Frontal cortex (tissue), 3 donors: ENCODE measurements at regions not wholly inside any gene's neighbourhood (a gene's known extent, or its start where the extent isn't known, plus 50 kb on each side); places are given as distances from the start of the nearest gene placed in this dataset.
"Not testable (repeated sequence)": the region's sequence is repeated elsewhere in the genome, so short reads cannot be mapped to it uniquely, and the experiment has no call there.

Experiments
- DNase-seq, 2 donors: peaks; one replicate each; pipeline ENCODE4 v3.0.0; 2012; ENCODE audit warnings: low spot score in 2 of 2
- FAIRE-seq: peaks from 2 replicates; lab custom pipeline; 2012; peaks lifted over from hg19 to GRCh38; lab: Jason Lieb, UNC
- donor health status: control.
- donor health status: control.
- donor health status: control.

DNA sequence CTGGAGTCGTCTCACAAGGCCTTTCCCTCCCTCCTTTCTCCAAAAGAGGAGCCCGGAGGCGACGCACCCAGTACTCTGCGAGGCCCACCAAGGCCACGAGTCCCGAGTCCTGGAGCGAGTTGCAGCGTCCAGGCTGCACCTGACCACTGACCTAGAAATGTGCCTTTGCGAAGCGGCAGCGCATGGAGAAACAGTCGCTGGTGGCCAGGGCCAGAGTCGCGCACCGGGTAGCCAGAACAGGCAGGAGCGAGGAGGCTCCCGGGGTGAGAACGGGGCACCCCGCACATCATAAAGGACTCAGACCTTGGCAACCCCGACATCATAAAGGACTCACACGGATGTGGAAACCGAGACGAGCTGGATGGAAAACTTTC is 318.4 kb downstream of the FAM72C start:
- no peak for FAIRE-seq
- no peak for DNase-seq

DNA sequence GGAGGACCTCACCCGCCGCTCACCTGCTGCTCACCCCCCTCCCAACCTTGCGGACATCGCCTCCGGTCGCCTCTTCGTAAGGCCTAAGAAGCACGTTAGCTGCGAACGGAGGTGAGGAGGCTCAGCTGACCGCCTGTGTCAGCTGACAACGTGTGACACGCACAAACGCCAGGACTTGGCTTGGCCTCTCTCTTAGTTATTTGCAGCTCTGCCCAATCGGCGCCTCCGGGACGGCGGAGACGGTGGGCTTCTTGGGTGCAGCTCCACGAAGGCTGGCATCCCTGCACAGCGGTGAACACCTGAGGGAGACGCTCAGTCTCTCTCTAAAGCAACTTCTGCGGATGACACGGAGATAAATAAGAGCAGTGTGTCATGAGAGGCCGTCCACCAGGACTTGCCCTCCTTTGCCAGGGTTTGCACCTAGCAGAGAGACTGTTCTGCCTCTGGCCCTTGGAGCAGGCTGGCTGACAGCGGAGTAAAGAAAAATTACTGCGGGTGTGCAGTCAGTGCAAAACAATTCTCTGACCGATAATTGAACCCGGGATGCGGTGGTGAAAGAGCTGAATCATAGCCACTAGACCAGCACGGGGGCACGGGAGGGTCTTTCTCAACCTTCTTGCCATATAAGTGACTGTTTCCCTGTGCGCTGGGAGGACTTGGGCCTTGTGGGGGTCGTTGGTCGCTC is 318.9 kb downstream of the FAM72C start:
- FAIRE-seq (no peak), DNase-seq (no peak)

DNA sequence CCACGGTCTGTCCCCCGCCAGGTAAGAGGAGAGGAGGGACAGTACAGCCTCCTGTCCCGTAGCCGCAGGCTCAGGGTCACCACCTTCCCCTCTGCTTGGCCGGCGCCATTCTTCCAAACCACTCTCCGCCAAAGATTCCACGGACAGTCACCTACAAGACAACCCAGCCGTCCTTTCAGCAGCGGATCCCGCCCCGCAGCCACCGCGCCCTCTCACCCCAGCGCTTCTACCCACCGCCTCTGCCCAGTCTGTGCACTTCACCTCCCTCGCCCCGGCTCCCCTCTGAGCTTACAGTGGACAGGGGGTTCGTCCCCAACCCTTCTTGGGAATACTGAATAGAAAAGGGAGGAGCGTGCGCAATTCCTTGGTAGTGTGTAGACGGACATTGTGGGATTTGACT is 319.6 kb downstream of the FAM72C start:
- DNase-seq (no peak), FAIRE-seq (no peak)

DNA sequence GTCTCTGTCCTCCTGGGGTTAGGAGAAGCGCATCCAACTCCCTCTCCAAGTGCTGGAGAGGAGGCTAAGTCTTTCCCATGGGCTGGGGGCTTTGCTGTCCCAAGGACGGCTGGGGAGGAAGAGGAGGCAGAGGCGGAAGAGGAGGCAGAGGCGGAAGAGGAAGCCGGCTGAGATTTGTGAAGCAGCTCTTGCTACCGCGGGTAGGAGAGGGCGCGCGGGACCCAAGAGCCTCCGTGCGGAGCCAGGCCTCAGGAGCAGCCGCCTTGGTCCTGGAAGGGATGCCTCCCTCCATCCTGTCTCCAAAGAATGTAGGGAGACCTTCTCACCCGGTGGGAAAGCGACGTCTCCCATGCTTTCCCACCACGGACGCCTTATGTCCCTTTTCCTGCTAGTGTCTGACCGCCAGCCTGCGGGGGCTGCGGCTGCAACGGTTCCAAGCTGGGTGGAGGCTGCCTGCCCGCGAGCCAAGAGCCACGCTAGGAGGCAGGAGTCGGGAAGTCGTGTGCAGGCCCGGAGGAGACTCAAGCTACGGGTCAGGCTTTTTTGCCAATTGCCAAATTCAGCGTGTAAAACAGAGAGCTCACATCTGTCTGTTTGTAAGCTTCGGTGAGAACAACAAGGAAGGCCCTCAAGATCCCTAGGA is 320.3 kb downstream of the FAM72C start:
- FAIRE-seq (no peak), DNase-seq (no peak)

DNA sequence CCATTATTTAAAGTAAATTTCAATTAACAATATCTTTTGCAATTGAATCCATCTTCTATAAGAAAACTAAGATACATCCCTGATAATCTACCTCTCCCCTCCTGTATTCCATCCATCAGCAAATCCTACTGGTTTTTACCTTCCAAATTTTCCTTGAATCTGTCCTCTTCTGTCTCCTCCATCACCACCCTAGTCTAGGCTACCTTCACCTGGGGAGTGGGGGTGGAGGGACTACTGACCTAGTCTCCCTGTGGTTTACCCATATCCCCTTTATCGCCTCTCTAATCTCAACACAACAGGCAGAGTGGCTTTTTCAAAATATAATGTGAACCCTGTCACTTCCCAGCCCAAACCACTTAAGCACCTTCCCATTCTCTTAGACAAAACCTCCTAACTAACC is 327.8 kb downstream of the FAM72C start:
- FAIRE-seq, DNase-seq: not testable (repeated sequence)

DNA sequence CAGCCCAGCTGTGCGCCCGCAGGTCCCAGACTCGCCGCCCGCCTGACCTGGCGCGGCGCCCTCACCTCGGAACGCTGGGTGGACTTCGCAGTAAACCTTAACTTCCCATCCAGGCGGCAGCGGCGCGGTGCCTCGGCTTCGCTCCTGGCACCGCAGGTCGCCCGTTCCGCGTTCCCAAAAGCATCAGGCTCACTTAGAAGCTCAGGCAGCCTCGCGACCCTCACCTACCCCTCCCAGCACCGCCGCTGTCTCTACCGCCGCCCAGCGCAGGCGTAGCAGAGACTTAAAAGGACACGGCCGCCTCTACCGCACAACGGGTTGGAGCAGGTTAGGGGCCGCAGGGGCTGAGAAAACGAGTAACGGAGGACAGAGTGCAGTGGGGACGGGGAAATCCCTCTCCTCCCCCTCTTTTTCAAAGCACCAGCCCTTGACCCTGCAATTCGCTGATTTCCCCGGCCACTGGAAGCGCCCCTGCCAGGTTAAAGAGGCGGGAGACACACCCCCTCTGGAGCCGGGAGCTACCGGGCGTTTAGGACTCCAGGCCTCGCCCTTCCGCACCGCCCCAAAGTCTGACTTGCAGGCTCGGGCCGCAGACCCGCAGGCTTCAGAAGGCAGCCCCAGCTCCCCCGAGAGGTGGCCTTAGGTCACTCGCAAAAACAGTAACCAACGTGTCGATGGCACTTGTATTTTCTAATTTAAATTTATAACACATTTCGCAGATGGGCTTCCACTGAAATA is 328.5 kb downstream of the FAM72C start:
- FAIRE-seq (no peak), DNase-seq (no peak)

DNA sequence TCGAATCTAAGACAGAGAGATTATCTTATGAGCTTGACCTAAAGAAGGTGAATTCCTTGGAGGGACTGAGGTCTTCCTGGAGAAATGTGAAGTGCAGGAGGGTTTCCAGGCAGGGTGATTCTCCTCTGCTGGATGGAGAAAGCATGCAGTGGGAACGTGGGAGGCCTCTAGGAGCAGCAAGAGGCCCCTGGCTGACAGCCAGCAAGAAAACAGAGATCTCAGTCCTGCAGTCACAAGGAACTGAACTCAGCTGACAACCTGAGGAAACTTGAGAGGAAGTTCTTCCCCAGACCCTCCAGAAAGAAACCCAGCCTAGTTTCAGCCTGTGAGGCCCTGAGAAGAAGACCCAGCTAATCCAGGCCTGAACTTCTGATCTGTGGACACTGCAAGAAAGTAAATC is 345.9 kb downstream of the FAM72C start:
- FAIRE-seq, result no peak

DNA sequence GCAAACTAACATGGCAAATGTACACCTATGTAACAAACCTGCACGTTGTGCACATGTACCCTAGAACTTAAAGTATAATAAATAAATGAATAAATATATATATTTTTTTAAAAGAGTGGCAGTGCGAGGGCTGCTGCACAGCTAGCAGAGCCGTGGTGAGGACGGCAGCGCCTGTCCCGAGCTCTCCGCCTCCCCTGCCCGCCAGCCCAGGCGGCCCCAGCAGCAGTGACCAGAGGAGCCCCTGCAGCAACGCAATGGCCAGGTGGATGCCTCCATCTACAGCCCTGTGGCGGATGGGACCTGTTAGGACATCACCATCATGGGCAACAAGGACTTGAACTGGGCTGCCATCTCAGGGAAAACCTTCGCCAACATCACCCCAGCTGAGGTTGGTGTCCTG is 351.9 kb downstream of the FAM72C start:
- DNase-seq (no peak), FAIRE-seq (no peak)

More for the DNA sequence above, 345.9 kb downstream of the FAM72C start:
- no peak for DNase-seq

DNA sequence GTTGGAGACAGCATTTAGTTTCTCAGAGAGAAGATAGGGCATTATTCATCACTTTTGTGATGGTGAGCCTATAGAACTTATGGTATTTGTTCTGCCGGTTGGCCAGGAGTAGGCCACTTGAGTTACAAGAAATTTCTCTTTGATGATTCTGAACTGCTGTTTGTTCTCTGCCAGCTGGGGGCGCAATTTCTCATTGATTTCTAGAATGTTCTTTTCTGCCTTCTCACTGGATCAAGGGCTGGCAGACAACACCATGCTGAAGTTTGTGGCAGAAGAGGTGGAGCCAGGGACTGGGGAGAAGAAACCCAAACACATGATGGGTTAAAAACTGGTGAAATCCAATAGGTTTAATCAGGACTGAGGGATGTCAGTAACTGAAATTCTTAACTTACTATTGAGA is 360.6 kb downstream of the FAM72C start:
- DNase-seq (no peak), FAIRE-seq (no peak)

DNA sequence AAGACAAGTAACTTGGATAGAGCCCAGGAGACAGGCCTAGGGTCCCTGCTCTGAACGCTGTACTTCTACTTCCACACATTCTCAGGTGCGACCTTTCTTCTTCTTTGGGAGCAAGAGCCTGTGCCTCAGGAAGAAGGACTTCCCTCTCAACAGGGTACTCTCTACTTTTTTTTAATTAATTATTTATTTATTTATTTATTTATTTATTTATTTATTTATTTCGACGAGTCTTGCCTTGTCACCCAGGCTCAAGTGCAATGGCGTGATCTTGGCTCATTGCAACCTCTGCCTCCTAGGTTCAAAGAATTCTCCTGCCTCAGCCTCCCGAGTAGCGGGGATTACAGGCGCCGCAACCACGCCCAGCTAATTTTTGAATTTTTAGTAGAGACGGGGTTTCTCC is 361.6 kb downstream of the FAM72C start:
- FAIRE-seq (no peak), DNase-seq (no peak)

DNA sequence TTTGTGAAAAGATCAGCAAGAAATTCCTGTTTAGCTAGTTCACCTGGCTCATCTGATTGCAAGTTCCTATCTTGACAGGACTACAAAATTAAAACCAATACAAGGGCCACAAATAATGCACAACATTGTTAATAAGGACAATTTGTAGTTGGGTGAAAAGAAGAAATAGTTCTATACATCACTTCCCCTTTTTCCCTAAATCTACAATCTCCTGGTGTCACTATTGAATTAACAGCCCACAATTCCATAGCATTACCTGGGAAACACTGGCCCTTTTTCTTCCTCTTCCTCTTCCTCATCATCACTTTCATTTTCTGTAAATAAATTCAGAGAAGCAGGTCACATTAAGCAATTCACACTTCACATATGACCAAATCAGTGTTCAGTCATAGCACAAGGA is 366.9 kb downstream of the FAM72C start:
- no peak for FAIRE-seq
- DNase-seq, result no peak

DNA sequence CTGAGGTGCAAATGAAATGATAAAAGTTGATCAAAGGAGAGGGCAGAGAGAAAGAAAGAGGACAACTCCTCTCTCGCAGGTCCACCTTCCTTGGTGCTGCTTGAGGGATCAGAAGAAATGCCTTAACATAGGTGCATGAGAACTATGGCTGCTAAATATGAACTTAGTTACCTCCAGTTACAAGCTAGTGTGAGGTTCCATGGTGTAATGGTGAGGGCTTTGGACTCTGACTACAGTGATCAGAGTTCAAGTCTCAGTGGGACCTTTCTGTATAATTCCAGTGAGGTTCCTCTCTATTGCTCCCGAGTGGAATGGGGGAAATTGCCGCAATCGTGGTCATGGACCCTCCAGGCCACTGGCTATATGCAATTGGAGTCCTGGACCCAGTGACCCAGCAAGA is 387.3 kb downstream of the FAM72C start:
- FAIRE-seq, result no peak
- no peak for DNase-seq

DNA sequence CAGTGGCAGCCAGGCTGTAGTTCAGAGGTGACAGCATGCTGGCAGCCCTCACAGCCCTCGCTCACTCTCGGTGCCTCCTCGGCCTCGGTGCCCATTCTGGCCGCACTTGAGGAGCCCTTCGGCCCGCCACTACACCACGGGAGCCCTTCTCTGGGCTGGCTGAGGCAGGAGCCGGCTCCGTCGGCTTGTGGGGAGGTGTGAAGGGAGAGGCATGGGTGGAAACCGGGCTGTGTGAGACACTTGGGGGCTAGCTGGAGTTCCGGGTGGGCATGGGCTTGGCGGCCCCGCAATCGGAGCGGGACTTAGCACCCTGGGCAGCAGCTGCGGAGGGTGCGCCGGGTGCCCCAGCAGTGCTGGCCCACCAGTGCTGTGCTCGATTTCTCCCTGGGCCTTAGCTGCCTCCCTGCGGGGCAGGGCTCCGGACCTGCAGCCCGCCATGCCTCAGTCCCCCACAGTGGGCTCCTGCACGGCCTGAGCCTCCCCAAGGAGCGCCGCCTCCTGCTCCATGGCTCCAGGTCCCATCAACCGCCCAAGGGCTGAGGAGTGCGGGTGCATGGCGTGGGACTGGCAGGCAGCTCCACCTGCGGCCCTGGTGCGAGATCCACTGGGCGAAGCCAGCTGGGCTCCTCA is 396.8 kb downstream of the FAM72C start:
- no peak for DNase-seq
- FAIRE-seq, result no peak

DNA sequence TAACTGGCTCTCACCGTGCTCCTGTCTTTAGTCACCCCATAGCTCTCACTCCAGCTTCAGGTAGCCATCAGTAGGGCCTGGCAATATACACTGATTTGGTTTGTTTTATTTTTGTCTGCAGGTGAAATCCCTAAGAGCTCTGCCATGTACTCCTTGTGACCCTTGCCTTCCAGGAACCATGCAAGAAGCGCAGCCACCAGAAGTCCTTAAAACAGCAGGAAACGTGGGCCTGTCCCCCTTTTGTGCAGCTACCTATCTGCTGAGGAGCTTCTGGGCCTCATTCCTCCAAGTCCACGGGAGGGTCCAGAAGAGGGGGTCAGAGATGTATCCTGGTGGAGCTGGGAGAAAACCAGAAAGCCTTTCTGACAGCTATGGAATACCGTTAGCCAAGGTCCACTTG is 399.1 kb downstream of the FAM72C start:
- not testable (repeated sequence) for FAIRE-seq

DNA sequence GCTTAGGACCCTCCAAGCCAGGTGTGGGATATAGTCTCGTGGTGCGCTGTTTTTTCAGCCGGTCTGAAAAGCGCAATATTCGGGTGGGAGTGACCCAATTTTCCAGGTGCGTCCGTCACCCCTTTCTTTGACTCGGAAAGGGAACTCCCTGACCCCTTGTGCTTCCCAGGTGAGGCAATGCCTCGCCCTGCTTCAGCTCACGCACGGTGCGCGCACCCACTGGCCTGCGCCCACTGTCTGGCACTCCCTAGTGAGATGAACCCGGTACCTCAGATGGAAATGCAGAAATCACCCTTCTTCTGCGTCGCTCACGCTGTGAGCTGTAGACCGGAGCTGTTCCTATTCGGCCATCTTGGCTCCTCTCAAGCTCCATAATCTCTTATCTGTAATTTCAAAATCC is 408.0 kb downstream of the FAM72C start:
- DNase-seq, FAIRE-seq: not testable (repeated sequence)

More for the DNA sequence above, 399.1 kb downstream of the FAM72C start:
- DNase-seq, result not testable (repeated sequence)

DNA sequence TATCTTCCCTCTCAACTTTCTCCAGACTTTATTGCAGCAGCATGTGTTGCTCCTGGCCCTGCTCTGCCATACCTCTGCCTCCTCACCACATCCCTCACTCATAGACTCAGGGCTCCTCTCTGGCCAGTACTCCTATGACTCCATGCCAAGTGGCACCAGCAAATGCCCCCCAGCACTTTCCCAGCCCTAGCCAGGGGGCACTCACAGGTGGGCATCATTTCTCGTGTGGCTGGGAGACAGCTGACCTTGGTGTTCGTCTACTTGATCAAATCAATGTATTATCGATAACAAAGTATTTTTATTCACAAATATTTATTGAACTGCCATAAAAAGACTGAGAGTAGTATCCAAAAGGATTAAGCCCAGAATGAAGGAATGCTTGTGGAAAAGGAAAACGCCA is 418.2 kb downstream of the FAM72C start:
- DNase-seq, result no peak

DNA sequence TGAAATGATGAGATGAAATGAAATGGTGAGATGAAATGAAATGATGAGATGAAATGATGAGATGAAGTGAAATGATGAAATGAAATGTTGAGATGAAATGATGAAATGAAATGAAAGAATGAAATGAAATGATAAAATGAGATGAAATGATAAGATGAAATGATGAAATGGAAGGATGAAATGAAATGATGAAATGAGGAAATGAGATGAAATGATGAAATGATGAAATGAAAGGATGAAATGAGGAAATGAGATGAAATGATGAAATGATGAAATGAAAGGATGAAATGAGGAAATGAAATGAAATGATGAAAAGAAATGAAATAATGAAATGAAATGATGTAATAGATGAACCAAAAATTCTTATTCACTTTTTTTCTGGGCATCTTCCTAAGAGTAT is 467.1 kb downstream of the FAM72C start:
- not testable (repeated sequence) for DNase-seq, FAIRE-seq

More for the DNA sequence above, 418.2 kb downstream of the FAM72C start:
- no peak for FAIRE-seq

DNA sequence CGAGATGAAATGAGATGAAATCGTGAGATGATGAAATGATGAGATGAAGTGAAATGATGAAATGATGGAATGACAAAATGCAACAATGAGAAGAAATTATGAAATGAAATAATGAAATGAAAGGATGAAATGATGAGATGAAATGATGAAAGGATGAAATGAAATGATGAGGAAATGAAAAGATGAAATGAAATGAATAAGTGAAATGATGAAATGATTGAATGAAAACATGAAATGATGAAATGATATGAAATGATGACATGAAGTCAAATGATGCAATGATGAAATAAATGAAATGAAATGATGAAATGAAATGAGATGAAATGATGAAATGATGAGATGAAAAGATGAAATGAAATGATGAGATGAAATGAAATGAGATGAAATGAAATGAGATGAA is 467.7 kb downstream of the FAM72C start:
- DNase-seq, FAIRE-seq: not testable (repeated sequence)

DNA sequence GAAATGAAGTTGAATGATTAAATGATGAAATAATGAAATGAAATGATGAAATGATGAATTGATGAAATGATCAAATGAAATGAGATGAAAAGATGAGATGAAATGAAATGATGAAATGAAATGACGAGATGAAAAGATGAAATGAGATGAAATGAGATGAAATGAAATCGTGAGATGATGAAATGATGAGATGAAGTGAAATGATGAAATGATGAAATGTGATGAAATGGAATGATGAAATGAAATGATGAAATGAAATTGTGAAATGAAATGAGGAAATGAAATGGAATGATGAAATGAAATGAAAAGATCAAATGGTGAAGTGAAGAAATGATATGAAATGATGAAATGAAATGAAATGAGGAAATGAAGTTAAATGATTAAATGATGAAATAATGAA is 468.7 kb downstream of the FAM72C start:
- DNase-seq, FAIRE-seq: not testable (repeated sequence)

DNA sequence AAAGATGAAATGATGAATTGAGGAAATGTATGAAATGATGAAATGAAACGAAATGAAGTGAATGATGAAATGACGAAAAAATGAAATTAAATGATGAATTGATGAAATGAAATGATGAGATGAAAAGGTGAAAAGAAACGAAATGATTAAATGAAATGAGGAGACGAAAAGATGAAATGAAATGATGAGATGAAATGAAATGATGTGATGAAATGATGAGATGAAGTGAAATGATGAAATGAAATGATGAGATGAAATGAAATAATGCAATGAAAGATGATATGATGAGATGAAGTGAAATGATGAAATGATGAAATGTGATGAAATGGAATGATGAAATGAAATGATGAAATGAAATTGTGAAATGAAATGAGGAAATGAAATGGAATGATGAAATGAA is 469.7 kb downstream of the FAM72C start:
- not testable (repeated sequence) for FAIRE-seq, DNase-seq
